Inflammatory macrophage treated with lipopolysaccharide for 1 hour (primary cell): ENCODE measurements at regions not wholly inside any gene's neighbourhood (a gene's known extent, or its start where the extent isn't known, plus 50 kb on each side); places are given as distances from the start of the nearest gene placed in this dataset.
"Not testable (repeated sequence)": the region's sequence is repeated elsewhere in the genome, so short reads cannot be mapped to it uniquely, and the experiment has no call there.

Experiments used
- DNase-seq, 2 donors: peaks; one replicate each; pipeline ENCODE4 v3.0.0-alpha.2; 2020 to 2022

DNA sequence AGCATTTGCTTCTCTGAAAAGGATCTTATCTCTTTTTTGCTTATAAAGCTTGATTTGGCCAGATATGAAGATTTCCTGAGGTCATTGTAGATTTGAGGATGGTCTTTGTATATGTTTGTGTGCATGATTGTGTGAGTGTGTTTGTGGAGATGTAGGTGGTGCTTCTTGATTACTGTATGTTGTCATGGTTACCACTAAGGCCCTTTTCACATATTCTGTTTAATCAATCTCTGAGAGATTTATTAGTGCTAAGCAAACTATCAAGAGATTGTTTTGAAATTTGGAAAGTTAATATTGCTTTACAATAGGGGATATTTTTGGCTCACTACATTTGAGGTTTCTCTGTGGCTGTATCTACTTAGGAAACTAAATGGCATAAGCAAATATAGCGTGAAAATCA, 191.7 kb downstream of the S1PR1 start:
- no peak for DNase-seq

DNA sequence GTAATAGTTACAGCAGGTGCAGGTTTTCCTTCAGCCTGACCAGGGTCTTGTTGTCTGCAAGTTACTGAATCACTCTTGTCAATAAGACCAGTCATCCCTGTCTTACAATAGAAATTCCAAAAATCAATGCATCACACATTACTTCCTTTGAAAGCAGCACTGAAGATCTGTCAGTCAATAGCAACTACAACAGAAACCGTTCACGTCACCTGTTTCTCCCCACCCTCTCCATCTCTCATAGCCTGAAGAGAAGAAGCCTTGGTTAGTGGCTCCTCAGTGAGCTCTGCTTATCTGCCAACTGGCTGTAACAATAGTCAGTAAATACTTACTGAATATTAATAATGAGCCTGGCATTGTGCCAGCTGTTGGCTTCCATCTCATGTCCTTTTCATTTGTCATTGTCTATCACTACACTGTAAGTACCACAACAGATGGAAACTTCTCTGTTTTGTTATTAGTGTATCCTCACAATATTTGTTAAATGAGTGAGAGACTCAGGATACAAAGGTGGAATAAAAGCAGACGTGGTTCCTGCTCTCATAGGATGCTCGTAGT, 195.2 kb downstream of the S1PR1 start:
- no peak for DNase-seq

DNA sequence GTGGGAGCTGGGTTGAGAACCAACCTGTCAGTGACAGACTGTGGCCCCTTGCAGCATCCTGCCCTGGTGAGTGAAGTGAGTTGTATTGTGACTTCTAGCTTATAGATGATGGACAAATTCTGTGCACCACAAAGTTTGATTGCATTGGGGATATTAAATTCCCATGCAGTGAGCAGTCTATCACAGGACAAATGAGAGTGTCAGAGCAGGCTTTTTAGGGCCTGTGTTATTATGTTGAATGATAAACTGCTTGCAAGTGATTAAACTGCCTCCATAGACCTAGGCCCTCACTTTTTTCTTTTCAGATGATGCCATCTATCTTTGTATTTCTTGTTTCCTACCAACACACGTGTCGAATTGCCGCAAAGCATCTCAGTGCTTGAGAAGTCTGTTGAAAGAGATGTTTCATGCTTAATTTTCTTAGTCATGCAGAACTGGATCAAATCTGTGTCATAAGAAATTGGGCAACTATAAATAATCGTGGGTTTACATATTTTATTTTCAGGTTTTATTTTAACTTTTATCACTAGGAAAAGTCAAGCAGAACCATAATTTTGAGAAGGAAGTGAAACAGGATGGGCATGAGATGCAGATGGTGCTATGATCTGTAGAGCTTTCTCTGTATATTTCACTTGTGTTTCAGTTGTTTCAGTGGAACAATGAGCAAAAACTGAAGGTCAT, 199.2 kb downstream of the S1PR1 start:
- DNase-seq: no peak

DNA sequence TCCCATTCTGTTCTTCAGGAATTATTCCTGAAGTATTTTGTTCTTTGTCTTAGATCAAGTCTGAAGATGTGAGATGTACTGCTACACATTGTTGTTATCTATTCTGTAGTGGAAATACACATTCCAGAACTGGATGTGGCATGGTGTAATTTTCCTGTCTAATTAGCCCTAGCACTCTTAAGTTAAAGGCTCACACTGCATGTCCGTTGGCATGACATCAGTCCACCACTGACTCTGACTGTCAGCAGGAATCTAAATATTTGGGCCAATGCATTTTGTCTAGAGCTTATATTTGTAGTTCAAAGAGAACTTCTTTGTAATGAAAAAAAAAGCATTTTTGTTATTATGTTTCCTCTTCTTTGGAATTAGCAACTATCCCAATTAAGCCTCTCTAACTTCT, 201.0 kb downstream of the S1PR1 start:
- no peak for DNase-seq

DNA sequence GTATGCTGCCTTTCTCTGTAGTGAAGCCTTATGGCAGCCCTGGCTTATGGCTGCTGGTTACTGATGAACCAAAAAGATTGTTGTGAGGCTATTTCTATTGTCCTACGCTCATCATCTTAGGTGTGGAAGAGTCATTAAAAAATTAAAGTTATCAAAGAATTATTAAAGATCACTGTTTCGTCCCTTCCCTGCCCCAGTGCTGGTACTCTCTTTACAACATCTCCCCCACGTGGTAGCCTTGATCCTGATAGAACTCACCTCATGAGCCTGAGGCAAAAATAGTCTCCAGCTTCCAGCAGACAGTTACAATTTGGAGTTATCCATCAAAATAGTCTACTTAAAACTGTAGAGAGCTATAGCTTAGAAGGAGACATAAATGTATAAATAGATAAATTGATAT, 201.5 kb downstream of the S1PR1 start:
- DNase-seq: no peak

DNA sequence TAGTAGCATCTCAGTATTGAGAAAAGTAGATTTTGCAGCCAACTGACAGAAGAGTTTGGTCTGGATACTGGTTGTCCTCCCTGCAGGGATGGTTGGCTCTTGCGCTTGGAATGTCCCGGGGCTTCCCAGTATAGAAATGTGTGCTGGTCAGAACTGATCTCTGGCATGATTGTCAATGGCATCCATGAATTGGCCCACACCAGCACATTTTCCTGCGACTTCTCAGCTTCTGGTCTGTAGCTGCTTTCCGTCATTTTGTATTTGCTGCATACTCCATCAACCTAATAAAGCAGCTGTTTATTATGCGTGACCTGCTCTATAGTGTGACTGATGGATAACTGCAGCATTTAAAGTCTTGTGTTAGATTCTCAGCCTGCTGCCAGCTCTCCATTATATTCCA, 203.7 kb downstream of the S1PR1 start:
- no peak for DNase-seq

DNA sequence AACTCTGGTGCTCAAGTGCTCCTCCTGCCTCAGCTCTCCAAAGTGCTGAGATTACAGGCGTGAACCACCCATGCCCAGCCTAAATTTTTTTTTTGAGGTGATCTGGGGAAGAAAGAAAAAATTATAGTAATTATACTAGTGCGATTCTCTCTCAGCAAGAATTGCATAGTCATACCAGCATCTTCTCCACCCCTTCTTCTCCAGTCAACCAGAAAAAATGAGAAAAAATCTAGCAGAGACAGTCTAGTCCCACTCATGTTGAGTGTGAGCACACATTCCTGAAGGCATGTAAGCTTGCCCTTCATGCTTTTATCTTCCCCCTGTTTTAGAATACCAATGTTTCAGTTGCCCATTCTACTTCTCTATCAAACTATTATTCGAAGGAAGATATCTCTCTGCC, 207.6 kb downstream of the S1PR1 start:
- no peak for DNase-seq

DNA sequence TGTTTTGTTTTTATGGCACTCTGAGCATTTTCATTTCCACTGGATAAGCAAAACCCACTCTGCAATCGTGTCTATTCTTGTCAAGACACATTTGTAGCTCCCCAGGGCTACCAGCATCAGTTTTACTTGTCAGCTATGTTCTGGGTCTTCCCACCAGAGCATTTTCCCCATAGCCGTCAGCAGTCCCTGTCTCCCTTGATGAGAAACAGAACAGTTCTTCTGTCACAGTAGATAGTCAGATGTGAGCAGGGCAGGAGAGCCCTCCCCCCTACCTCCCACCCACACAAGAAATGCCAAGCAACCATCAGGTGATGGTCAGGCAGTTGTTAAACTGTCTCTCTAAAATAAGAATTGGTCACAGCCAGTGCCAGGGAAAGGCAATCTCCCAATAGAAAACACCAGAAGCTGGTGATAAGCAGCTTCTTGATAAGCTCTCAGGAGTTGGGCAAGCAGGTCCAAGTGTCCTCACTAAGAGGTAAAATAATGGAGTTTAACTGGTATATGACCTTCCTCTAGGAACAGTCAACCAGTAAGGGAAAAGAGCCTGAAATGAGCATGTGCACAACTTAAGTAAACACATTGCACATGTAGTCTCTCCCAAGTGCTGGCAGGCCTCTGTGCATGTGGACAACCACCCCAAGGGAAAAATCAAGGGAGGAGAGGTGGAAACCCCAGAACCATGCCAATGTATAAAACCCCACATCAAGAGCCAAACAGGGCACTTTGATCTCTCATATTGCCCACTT, 208.2 kb downstream of the S1PR1 start:
- DNase-seq: no peak

DNA sequence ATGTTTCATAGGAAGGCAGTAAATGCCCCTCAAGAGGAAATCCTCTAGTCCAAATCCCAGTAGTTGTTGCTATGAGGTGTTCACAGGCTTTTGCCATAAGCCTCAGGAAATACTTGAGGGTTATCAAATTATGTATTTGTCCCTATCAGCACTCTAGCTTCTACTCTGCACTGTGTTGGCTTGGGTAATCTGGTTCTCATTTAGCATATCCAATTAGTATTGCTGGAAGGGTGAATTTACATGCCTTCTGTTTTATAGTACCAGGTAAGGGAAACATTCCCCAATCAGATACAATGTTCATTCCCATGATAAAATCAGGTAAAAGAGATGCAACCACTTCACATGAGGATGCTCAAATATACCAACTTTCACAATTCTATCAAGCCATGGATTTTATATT, 211.2 kb downstream of the S1PR1 start:
- DNase-seq: no peak

DNA sequence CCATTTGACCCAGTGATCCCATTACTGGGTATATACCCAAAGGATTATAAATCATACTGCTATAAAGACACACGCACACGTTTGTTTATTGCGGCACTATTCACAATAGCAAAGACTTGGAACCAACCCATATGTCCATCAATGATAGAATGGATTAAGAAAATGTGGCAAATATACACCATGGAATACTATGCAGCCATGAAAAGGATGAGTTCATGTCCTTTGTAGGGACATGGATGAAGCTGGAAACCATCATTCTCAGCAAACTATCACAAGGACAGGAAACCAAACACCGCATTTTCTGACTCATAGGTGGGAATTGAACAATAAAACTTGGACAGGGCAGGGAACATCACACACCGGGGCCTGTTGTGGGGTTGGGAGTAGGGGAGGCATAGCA, 213.9 kb downstream of the S1PR1 start:
- not testable (repeated sequence) for DNase-seq

DNA sequence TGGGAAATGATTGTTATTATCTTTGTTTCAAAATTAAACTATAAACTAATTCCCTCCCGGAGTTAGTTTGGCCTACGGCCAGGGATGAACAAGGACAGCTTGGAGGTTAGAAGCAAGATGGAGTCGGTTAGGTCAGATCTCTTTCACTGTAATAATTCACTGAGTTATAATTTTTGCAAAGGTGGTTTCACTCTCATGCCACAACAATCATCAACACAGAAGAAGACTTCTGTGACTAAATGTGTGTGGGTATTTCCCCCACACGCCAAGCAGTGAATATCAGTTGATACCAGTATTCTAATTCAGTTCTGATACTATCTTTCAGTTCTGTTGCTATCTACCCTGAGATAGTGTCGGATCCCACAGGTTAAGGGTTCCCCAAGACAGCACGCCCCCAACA, 215.1 kb downstream of the S1PR1 start:
- DNase-seq: no peak

DNA sequence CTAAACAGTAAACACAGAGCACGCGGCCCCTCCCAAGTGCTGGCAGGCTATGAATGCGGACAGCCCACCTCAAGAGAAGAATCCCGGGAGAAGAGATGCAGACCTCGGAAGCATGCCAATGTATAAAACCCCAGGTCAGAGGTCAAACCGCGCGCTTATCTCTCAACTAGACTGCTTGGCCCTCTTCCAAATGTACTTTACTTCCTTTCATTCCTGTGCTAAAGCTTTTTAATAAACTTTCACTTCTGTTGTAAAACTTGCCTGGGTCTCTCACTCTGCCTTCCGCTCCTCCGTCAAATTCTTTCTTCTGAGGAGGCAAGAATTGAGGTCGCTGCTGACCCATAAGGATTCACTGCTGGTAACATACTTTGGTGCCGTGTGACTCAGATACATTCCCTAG, 216.0 kb downstream of the S1PR1 start:
- DNase-seq: no peak

DNA sequence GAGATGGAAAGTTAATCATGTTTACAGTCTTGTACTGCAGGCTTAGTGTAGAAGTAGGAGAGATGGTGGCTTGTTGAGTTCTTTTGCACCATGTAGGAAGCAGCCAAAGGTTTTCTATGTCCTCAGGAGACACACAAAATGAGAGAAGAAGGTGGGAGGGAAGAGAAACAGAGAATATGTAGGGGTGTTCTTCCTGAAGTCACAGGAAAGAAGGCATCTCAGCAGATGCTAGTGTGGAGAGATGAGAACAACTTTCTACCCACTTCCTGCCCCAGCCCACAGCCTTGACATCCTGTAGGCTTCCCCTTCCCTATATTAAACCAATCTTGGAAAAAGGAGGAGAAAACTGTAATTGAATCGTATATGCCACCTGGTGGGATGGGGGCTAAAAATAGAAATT, 217.0 kb downstream of the S1PR1 start:
- no peak for DNase-seq

DNA sequence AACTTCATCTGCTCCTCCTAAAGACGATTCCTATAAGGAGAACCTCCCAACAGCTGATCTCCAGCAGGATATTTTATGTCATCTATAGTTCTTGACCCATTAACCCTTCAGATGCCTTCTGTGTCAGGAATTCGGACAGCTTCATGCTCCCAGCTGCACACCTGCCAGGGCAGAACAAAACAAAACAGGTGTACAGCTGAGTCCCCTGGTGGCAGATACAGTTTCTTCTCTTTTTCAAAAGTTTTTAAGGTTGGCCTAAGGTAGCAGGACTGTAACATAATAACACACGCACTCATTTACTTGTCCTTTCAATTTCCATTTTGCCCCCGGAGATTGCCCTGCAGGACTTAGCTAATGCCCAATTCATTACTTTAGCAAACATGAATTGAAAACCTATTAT, 218.3 kb downstream of the S1PR1 start:
- DNase-seq: no peak

DNA sequence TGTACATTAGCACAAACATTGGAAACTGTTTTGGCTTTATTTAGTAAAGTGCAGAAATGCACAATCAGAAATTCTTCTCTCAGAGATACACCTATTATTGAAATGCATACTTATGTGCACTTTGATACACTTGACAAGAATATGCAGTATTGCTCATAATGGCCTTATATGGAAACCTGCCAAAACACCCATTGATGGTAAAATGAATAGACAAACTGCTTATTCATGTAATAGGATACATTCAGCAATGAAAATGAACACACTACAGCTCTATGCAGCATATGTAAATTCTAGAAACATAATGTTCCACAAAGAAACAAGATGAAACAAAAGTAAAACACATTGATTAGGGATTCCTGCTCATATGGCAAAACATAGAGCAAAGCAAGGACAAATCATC, 223.9 kb downstream of the S1PR1 start:
- no peak for DNase-seq

DNA sequence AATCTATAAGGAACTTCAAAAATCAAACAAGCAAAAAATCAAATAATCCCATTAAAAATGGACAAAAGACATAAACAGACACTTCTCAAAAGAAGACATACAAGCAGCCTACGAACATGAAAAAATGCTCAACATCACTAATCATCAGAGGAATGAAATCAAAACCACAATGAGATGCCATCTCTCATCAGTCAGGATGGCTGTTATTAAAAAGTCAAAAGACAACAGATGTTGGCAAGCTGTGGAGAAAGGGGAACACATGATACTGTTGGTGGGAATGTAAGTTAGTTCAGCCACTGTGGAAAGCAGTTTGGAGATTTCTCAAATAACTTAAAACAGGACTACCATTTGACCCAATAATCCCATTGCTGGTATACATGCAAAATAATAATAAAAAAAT, 226.4 kb downstream of the S1PR1 start:
- no peak for DNase-seq

DNA sequence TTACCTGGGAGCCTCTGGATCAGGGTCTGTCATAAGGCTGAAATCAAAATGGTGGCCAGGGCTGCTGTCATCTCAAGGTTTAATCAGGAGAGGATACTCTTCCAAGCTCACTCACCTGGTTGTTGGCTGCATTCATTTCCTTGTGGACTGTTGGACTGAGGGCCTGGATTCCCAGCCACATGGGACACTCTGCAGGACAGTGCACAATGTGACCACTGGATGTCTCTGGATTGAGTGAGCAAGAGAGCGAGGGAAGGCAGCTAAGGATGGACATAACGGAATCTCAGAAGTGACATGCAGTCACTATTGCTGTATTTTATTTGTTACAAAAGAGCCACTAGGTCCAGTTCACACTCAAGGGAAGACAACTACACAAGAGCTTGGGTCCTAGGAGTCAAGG, 229.1 kb downstream of the S1PR1 start:
- DNase-seq: no peak

DNA sequence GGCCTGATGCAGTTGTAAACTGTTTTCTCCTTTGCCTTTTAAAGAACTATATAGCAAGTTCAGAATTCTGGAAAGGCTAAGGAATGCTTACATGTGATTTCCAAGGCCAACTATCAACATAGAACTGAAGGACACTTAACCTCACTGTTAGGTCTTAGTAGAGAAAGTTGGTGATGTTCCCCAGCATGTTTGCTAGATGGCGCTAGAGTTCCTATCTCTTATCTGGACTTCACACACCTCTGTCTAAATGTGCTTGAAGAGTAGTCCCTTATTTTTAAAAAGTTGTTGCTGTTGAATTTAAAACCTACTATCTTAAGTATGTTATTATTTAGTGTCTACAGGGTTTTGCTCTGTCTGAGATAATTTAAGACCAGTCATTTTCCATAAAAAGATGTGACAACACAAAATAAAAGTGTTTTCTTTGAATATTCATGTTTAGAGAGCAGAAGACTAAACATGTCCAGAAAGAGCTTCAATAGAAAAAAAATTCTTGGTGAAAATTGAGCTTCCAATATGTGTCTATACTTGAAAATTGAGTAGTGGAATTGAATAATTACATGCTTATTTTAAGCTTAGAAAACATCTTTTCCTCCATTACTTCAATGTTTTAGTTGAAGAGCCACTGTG, 237.3 kb downstream of the S1PR1 start:
- DNase-seq: peak in 1 of 2 donors; percentile 20

DNA sequence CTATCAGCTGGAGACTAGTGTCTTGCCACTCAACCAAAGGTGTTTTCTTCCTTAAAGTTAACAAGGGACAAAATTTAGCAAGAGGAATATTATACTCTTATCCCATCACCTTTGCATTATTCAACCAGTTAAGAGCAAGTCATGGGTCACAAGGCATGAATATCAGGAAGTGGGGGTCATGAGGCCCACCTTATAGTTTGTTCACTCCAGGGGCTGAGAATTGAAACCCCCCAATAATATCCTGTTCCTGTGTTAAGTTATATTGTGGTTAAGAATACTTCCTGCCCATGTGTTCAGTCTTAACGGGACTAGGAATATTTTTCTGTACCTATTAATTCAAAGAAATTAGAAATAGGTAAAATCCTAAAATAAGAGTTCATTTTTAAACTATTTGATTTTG, 239.7 kb downstream of the S1PR1 start:
- no peak for DNase-seq

DNA sequence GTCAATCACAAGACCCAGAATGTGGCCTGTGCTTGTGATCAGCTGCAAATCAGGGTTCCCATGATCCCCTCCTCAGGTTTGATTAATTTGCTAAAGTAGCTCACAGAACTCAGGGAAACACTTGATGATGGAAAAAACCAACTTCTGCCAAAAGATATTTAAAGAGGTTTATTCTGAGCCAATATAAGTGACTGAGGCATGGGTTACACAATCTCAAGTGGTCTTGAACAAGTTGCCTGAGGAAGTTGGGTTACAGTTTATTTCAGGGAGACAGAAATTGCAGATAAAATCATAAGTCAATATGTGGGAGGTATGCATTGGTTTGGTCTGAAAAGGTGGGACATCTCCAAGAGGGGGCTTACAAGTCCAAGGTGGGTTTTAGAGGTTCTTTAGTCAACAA, 243.1 kb downstream of the S1PR1 start:
- DNase-seq: no peak

DNA sequence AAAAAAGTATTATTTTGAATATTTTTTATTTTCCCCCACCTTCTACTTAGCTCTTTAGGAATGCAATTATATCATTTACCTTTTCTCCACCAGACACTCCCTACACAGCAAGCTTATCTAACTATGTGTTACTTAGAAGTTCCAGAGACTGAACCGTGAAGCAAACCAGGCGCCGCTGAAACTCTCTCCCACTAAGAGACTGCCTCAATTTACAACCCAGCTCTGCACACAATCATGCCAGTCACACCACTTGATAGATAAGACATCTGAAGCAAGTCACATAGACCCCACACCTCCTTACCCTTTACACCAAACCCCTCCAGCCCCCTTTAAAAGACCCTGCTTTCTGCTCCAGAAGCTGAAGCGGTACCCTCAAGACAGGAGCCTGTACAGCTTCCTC, 245.5 kb downstream of the S1PR1 start:
- no peak for DNase-seq

DNA sequence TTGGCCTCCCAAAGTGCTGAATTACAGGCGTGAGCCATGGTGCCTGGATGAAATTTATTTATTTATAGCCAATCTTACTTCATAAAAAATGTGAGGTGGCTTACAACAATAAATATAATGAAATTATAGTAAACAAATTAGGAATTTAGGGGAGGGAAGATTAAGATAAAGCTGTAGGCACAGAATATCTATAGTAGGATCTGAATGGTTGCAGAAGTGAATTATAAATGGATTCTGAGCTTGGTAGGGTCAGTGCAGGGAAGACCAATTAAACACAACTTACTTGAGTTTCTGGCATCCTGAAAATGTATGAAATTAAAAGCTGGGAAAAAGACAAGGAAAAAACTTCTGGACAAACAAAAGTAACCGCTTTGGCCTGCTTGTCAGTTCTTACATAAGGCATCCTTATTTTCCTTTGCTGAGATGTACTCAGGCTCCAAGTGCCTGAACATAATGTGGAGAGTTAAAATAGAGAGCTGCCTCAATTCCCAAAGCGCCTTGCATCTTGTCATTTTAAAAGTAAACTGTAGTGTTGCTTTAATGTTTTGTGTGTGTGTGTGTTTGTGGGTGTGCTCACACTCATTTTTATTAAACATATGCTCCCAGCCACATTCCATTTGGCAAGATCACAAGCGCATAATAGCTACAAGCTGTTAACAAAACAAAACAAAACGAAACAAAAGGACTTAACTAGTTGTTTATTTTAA, 247.3 kb downstream of the S1PR1 start:
- DNase-seq: no peak

DNA sequence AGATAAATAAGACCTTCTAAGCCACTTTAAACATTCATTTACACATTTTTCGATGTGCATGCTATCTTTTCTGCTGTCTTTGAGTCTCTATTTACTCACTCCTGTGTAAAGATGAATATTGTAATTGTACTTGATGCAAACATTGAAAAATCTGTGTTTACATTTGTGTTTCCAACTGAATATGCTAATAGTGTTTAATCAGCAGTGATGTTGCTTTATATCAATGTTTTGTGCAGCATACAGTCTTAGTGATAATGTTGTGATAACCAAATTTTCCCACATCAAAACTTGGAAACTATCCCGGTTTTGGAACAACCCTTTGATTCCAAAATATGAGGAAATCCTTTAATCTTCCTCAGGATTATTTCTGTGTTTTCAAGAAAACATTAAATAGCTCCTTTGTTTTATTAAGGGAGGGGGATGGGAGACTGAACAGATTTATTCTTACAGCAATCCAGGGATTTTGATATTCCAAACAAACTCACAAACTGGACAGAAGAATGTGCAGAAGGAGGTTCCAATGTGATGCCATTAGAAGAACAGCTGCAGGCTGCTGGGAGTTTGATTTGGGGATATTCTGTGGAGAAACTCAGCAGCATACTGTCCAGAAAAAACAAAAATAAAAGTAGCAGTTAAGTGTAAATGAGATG, 248.0 kb downstream of the S1PR1 start:
- DNase-seq: no peak
